Gastrocnemius medialis (tissue), 4 donors: ENCODE measurements at regions not wholly inside any gene's neighbourhood (a gene's known extent, or its start where the extent isn't known, plus 50 kb on each side); places are given as distances from the start of the nearest gene placed in this dataset.

Source experiments
- POLR2A ChIP-seq, 2 donors: fragments of 450-650 bp; IDR thresholded peaks; one replicate each; pipeline ENCODE4 v1.6.1; 2017; ENCODE audit warnings: antibody characterized with exemption in 2 of 2, mild to moderate bottlenecking in 2 of 2, moderate library complexity in 2 of 2
- TF ChIP-seq, protein P1 (sequence below), 5 experiments: fragments of 450-650 bp in 3 of 5; fragments of 200-600 bp in 2 of 5; sonication (generic) in 2 of 5; IDR thresholded peaks in 4 of 5; conservative IDR thresholded peaks in 1 of 5; 1 replicate in 4 of 5; 2 replicates in 1 of 5; pipeline ENCODE4 v1.5.1; 2016 to 2019; ENCODE audit warnings: antibody characterized with exemption in 5 of 5, mild to moderate bottlenecking in 3 of 5, moderate library complexity in 3 of 5

GRCh38 chr7:30232391-30232790, 52.0 kb upstream of the ZNRF2 start:
- TF ChIP-seq, protein P1, sequence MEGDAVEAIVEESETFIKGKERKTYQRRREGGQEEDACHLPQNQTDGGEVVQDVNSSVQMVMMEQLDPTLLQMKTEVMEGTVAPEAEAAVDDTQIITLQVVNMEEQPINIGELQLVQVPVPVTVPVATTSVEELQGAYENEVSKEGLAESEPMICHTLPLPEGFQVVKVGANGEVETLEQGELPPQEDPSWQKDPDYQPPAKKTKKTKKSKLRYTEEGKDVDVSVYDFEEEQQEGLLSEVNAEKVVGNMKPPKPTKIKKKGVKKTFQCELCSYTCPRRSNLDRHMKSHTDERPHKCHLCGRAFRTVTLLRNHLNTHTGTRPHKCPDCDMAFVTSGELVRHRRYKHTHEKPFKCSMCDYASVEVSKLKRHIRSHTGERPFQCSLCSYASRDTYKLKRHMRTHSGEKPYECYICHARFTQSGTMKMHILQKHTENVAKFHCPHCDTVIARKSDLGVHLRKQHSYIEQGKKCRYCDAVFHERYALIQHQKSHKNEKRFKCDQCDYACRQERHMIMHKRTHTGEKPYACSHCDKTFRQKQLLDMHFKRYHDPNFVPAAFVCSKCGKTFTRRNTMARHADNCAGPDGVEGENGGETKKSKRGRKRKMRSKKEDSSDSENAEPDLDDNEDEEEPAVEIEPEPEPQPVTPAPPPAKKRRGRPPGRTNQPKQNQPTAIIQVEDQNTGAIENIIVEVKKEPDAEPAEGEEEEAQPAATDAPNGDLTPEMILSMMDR (IDR thresholded peaks at IDR 0.05 in 4 of 5, conservative IDR thresholded peaks at IDR 0.05 in 1 of 5): no peak
- no peak for TF ChIP-seq POLR2A (IDR thresholded peaks at IDR 0.05)
